RWPE2 (cell line): ENCODE measurements at regions not wholly inside any gene's neighbourhood (a gene's known extent, or its start where the extent isn't known, plus 50 kb on each side); places are given as distances from the start of the nearest gene placed in this dataset.
"Not testable (repeated sequence)": the region's sequence is repeated elsewhere in the genome, so short reads cannot be mapped to it uniquely, and the experiment has no call there.

Experiments used
- ATAC-seq: fragments of 200-7000 bp; cut with Tn5 transposase; 3 replicates; pipeline ENCODE4 v1.9.1; 2021; ENCODE audit warnings: low read depth
- DNase-seq: peaks from one replicate; pipeline ENCODE4 v3.0.0-alpha.2; 2020; ENCODE audit warnings: low spot score
- H3K27ac ChIP-seq: fragments of 450-650 bp; 2 replicates; pipeline ENCODE4 v1.5.1; 2017; ENCODE audit warnings: mild to moderate bottlenecking; ENCODE audit not compliant: poor library complexity, severe bottlenecking
- H3K27me3 ChIP-seq: fragments of 250-450 bp; sonication (Bioruptor Pico); 2 replicates; pipeline ENCODE4 v1.5.1; 2021; ENCODE audit warnings: mild to moderate bottlenecking, moderate library complexity; ENCODE audit not compliant: insufficient read depth, poor library complexity, severe bottlenecking
- H3K36me3 ChIP-seq: fragments of 250-450 bp; sonication (Bioruptor Pico); 2 replicates; pipeline ENCODE4 v1.5.1; 2020; ENCODE audit warnings: low read depth, mild to moderate bottlenecking, moderate library complexity
- H3K4me1 ChIP-seq: fragments of 250-450 bp; sonication (Bioruptor Pico); 2 replicates; pipeline ENCODE4 v1.5.1; 2021; ENCODE audit warnings: mild to moderate bottlenecking, moderate library complexity; ENCODE audit not compliant: insufficient read depth, poor library complexity, severe bottlenecking
- H3K4me3 ChIP-seq: fragments of 250-450 bp; sonication (Bioruptor Pico); 2 replicates; pipeline ENCODE4 v1.5.1; 2021; ENCODE audit warnings: mild to moderate bottlenecking, moderate library complexity; ENCODE audit not compliant: severe bottlenecking
- H3K9me3 ChIP-seq: fragments of 250-450 bp; sonication (Bioruptor Pico); 2 replicates; pipeline ENCODE4 v1.5.1; 2021; ENCODE audit warnings: mild to moderate bottlenecking, moderate library complexity; ENCODE audit not compliant: severe bottlenecking
- CTCF ChIP-seq: fragments of 450-650 bp; IDR thresholded peaks from one replicate; pipeline ENCODE4 v1.5.1; 2017; ENCODE audit warnings: mild to moderate bottlenecking, moderate library complexity; ENCODE audit not compliant: poor library complexity, severe bottlenecking

GRCh38 chr6:93833326-93833725 lies 414.0 kb upstream of the EPHA7 start:
- H3K4me1 ChIP-seq, H3K36me3 ChIP-seq, ATAC-seq, H3K9me3 ChIP-seq, H3K27ac ChIP-seq, H3K27me3 ChIP-seq, H3K4me3 ChIP-seq, DNase-seq: not testable (repeated sequence)

- not testable (repeated sequence) for ATAC-seq, H3K4me3 ChIP-seq, H3K4me1 ChIP-seq
Measured at GRCh38 chr6:93829757-93830156, 410.4 kb upstream of the EPHA7 start.

GRCh38 chr6:93829009-93829408 lies 409.6 kb upstream of the EPHA7 start:
- no peak overlapping the region for H3K4me3 ChIP-seq
- H3K27me3 ChIP-seq = no peaks in the 10 kb centered on the region
- no peaks in the 10 kb centered on the region for H3K36me3 ChIP-seq
- H3K27ac ChIP-seq = no peak overlapping the region
- no peak for TF ChIP-seq CTCF
- no peaks in the 10 kb centered on the region for H3K4me1 ChIP-seq
- ATAC-seq = no peak
- no peak for DNase-seq
- H3K9me3 ChIP-seq = no peaks in the 10 kb centered on the region

More at GRCh38 chr6:93829757-93830156, 410.4 kb upstream of the EPHA7 start:
- H3K27ac ChIP-seq, H3K36me3 ChIP-seq, DNase-seq, H3K9me3 ChIP-seq, H3K27me3 ChIP-seq: not testable (repeated sequence)

GRCh38 chr6:93828553-93828952 lies 409.2 kb upstream of the EPHA7 start:
- Histone ChIP-seq H3K36me3 (no peaks in the 10 kb centered on the region), H3K27me3 (no peaks in the 10 kb centered on the region), H3K4me1 (no peaks in the 10 kb centered on the region), H3K9me3 (no peaks in the 10 kb centered on the region), H3K27ac (no peak overlapping the region), H3K4me3 (no peak overlapping the region)
- DNase-seq = no peak
- ATAC-seq = no peak
- no peak for TF ChIP-seq CTCF

GRCh38 chr6:93827728-93828127 lies 408.4 kb upstream of the EPHA7 start:
- no peaks in the 10 kb centered on the region for H3K9me3 ChIP-seq
- ATAC-seq = no peak
- H3K27me3 ChIP-seq = no peaks in the 10 kb centered on the region
- H3K36me3 ChIP-seq = no peaks in the 10 kb centered on the region
- no peak for DNase-seq
- no peaks in the 10 kb centered on the region for H3K4me1 ChIP-seq
- no peak overlapping the region for H3K27ac ChIP-seq
- no peak overlapping the region for H3K4me3 ChIP-seq
- no peak for TF ChIP-seq CTCF

- TF ChIP-seq CTCF = no peak
- no peaks in the 10 kb centered on the region for H3K4me1 ChIP-seq
- H3K27me3 ChIP-seq = no peaks in the 10 kb centered on the region
- H3K36me3 ChIP-seq = no peaks in the 10 kb centered on the region
- H3K9me3 ChIP-seq = no peaks in the 10 kb centered on the region
- ATAC-seq (no peak), DNase-seq (no peak)
- no peak overlapping the region for H3K27ac ChIP-seq
- H3K4me3 ChIP-seq = no peak overlapping the region
Measured at GRCh38 chr6:93825950-93826349, 406.6 kb upstream of the EPHA7 start.
